A673 (cell line): ENCODE measurements at regions not wholly inside any gene's neighbourhood (a gene's known extent, or its start where the extent isn't known, plus 50 kb on each side); places are given as distances from the start of the nearest gene placed in this dataset.

ENCODE experiments used
- BruUV-seq: library from RNA; stranded (reverse); fragments of 400-500 nt; replicated peaks from 2 replicates; lab custom pipeline; 2021; lab: Mats Ljungman, UMichigan
- CTCF ChIA-PET: fragments of 300-600 bp; sonication (Branson Sonifier 250); formaldehyde crosslinking; loops from one replicate; lab custom pipeline; 2022; ENCODE audit warnings: antibody characterized with exemption; lab: Charles Lee
- POLR2A ChIA-PET: fragments of 300-600 bp; sonication (Branson Sonifier 250); formaldehyde crosslinking; loops from one replicate; lab custom pipeline; 2022; ENCODE audit warnings: antibody characterized with exemption; ENCODE audit not compliant: low non-redundant PET; lab: Charles Lee
- DNase-seq: peaks from one replicate; pipeline ENCODE4 v3.0.0-alpha.2; 2015; ENCODE audit warnings: low spot score
- H3K27ac ChIP-seq: fragments of 200-600 bp; sonication (generic); 2 replicates; pipeline ENCODE4 v1.5.1; 2016; ENCODE audit warnings: mixed run types, low read depth, mild to moderate bottlenecking, mixed read lengths, antibody characterized with exemption, low read length; ENCODE audit not compliant: poor library complexity, severe bottlenecking
- H3K27me3 ChIP-seq: fragments of 200-600 bp; sonication (generic); replicated peaks from 2 replicates; pipeline ENCODE4 v1.6.1; 2017; ENCODE audit warnings: mixed run types, low read depth, mild to moderate bottlenecking, mixed read lengths, antibody characterized with exemption, low read length; ENCODE audit not compliant: insufficient read depth, poor library complexity
- H3K36me3 ChIP-seq: fragments of 200-600 bp; sonication (generic); 2 replicates; pipeline ENCODE4 v1.6.1; 2016; ENCODE audit warnings: mixed run types, mild to moderate bottlenecking, mixed read lengths, antibody characterized with exemption, low read length; ENCODE audit not compliant: insufficient read depth, poor library complexity, severe bottlenecking
- H3K4me1 ChIP-seq: fragments of 200-600 bp; sonication (generic); 2 replicates; pipeline ENCODE4 v1.6.1; 2017; ENCODE audit warnings: mixed run types, mild to moderate bottlenecking, mixed read lengths, antibody characterized with exemption, low read length; ENCODE audit not compliant: insufficient read depth, poor library complexity, severe bottlenecking
- H3K4me3 ChIP-seq: fragments of 200-600 bp; sonication (generic); 2 replicates; pipeline ENCODE4 v1.5.1; 2016; ENCODE audit warnings: low read depth, mixed run types, mild to moderate bottlenecking, mixed read lengths, low read length; ENCODE audit not compliant: poor library complexity, severe bottlenecking
- H3K9me3 ChIP-seq: fragments of 200-600 bp; sonication (generic); 2 replicates; pipeline ENCODE4 v1.6.1; 2016; ENCODE audit warnings: mixed run types, low read depth, mild to moderate bottlenecking, mixed read lengths, antibody characterized with exemption, low read length; ENCODE audit not compliant: poor library complexity, severe bottlenecking
- EZH2 ChIP-seq: fragments of 200-600 bp; sonication (generic); IDR thresholded peaks from 2 replicates; pipeline ENCODE4 v1.6.1; 2017; ENCODE audit warnings: borderline replicate concordance, low read depth, mild to moderate bottlenecking, mixed read lengths, antibody characterized with exemption, low read length; ENCODE audit not compliant: poor library complexity, severe bottlenecking
- intact Hi-C: fragments of 100-400 bp; cut with micrococcal nuclease; formaldehyde crosslinking; loops from one replicate; pipeline ENCODE4 v1.10.0; 2022; ENCODE audit not compliant: unreplicated experiment
- TF ChIP-seq, protein P1 (sequence below): fragments of 300-800, 200-600 bp; sonication (generic); conservative IDR thresholded peaks from 2 replicates; pipeline ENCODE4 v1.5.1; 2017; ENCODE audit warnings: low read depth, mild to moderate bottlenecking, antibody characterized with exemption, low read length, moderate library complexity, mixed read lengths

DNA sequence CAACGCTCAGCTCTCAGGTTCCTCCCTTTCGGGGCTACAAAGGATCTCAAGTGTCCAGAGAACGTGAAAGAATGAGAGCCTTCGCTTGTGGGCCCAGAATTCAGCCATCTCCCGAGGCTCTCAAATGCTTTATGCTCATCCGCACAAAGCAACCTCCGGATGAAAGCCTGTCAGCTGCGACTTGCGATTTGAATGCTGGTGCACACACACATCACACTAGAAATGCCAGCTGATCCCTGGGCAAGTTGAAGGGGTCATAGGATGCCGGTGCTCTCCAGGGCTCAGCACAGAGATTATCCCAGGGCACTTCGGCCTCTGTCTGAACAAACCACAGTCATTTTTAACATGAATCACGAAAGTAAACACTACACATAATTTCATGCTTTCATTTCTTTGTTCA is 141.8 kb upstream of the MYT1L start:
- TF ChIP-seq, protein P1, sequence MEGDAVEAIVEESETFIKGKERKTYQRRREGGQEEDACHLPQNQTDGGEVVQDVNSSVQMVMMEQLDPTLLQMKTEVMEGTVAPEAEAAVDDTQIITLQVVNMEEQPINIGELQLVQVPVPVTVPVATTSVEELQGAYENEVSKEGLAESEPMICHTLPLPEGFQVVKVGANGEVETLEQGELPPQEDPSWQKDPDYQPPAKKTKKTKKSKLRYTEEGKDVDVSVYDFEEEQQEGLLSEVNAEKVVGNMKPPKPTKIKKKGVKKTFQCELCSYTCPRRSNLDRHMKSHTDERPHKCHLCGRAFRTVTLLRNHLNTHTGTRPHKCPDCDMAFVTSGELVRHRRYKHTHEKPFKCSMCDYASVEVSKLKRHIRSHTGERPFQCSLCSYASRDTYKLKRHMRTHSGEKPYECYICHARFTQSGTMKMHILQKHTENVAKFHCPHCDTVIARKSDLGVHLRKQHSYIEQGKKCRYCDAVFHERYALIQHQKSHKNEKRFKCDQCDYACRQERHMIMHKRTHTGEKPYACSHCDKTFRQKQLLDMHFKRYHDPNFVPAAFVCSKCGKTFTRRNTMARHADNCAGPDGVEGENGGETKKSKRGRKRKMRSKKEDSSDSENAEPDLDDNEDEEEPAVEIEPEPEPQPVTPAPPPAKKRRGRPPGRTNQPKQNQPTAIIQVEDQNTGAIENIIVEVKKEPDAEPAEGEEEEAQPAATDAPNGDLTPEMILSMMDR = no peak
- no peak for TF ChIP-seq EZH2
- H3K36me3 ChIP-seq = no peaks in the 10 kb centered on the region
- ChIA-PET POLR2A (interaction anchor here (0.7 kb wide), 1 partner anchor 134 kb away, joined by 3 read pairs; no protein-coding TSS in a partner anchor), CTCF (no interaction called here)
- no peaks in the 10 kb centered on the region for H3K4me1 ChIP-seq
- DNase-seq = no peak
- intact Hi-C loops = no loop called here
- BruUV-seq = no TSS peak
- H3K4me3 ChIP-seq = no peak overlapping the region
- H3K9me3 ChIP-seq = no peaks in the 10 kb centered on the region
- peaks cover 19% of the 10 kb centered on the region for H3K27me3 ChIP-seq
- H3K27ac ChIP-seq = no peak overlapping the region

DNA sequence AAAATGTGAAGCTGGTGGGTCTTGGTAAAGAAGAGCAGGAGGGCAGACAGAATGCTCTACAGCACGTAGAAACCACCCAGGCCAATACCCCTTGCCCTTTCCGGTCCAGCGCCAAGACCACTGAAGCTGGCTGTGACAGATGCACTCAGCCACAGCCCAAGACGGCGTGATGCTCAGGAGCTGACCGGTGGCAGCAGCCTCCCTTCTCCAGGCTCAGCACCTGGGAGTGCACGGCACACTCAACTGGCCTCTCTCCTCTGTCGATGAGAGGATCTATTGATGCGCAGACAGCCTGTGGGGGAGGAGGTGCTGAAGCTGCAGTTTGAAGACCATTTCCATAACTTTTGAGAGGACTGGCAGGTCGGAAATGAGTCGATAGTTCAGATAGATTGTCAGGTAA is 141.0 kb upstream of the MYT1L start:
- TF ChIP-seq, protein P1 = no peak
- TF ChIP-seq EZH2 = no peak
- Histone ChIP-seq H3K27me3 (peaks cover 19% of the 10 kb centered on the region), H3K9me3 (no peaks in the 10 kb centered on the region), H3K4me1 (no peaks in the 10 kb centered on the region), H3K4me3 (no peak overlapping the region), H3K27ac (no peak overlapping the region), H3K36me3 (no peaks in the 10 kb centered on the region)
- no peak for DNase-seq
- no TSS peak for BruUV-seq
- intact Hi-C loops = no loop called here
- POLR2A ChIA-PET = no interaction called here
- CTCF ChIA-PET = no interaction called here

DNA sequence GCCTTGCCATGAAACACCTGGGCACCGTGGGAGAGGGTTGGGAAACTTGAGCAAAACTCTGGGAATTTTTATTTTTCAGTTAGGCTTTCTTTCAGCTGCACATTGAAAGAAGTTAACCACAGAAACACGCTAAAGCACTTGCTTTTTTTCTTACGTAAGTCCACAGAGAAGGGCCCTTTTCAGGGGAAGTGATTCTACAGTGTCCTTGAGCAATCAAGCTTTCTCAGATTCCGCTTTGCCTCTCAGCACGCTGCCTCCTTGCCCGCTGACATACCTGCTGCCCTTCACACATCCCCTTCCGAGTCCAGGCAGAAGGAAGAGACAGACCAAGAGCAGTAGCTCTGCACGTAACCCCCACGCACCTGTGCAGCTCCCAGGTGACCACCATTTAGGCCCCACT is 135.5 kb upstream of the MYT1L start:
- Histone ChIP-seq H3K27ac (no peak overlapping the region), H3K27me3 (peaks cover 25% of the 10 kb centered on the region), H3K4me3 (no peak overlapping the region), H3K4me1 (no peaks in the 10 kb centered on the region), H3K36me3 (no peaks in the 10 kb centered on the region), H3K9me3 (no peaks in the 10 kb centered on the region)
- ChIA-PET CTCF (interaction anchor here (0.5 kb wide), 1 partner anchor 1037 kb away, joined by 12 read pairs; no protein-coding TSS in a partner anchor), POLR2A (no interaction called here)
- intact Hi-C loops = no loop called here
- DNase-seq = no peak
- no peak for TF ChIP-seq EZH2
- TF ChIP-seq, protein P1 = no peak
- no TSS peak for BruUV-seq
